GM23338 (cell line): ENCODE measurements at regions not wholly inside any gene's neighbourhood (a gene's known extent, or its start where the extent isn't known, plus 50 kb on each side); places are given as distances from the start of the nearest gene placed in this dataset.
A peak's percentile ranks its signal among the peaks of the same experiment; 100 is the strongest.

Experiments used
- ATAC-seq: fragments of 200-7000 bp; cut with Tn5 transposase; 3 replicates; pipeline ENCODE4 v1.9.1; 2020
- DNase-seq: peaks from one replicate; pipeline ENCODE4 v3.0.0-alpha.2; 2015; ENCODE audit warnings: low spot score
- H2AFZ ChIP-seq: fragments of 200-600 bp; sonication (generic); 2 replicates; pipeline ENCODE4 v1.8.0; 2016; ENCODE audit warnings: antibody characterized with exemption, mild to moderate bottlenecking, moderate library complexity
- H3F3A ChIP-seq: fragments of 200-600 bp; sonication (generic); replicated peaks from 2 replicates; pipeline ENCODE4 v1.8.0; 2017; ENCODE audit warnings: antibody characterized with exemption, mixed run types, low read depth
- H3K27ac ChIP-seq: fragments of 200-600 bp; sonication (generic); 2 replicates; pipeline ENCODE4 v1.6.1; 2016; ENCODE audit warnings: low read depth
- H3K27me3 ChIP-seq: fragments of 200-600 bp; sonication (generic); 2 replicates; pipeline ENCODE4 v1.8.0; 2016; ENCODE audit warnings: mild to moderate bottlenecking, mixed run types, moderate library complexity; ENCODE audit not compliant: insufficient read depth
- H3K36me3 ChIP-seq: fragments of 200-600 bp; sonication (generic); 2 replicates; pipeline ENCODE4 v1.8.0; 2016; ENCODE audit warnings: mild to moderate bottlenecking; ENCODE audit not compliant: insufficient read depth
- H3K4me1 ChIP-seq: fragments of 200-600 bp; sonication (generic); 2 replicates; pipeline ENCODE4 v1.8.0; 2016; ENCODE audit warnings: mild to moderate bottlenecking, moderate library complexity; ENCODE audit not compliant: insufficient read depth
- H3K4me2 ChIP-seq: fragments of 200-600 bp; sonication (generic); 2 replicates; pipeline ENCODE4 v1.7.1; 2017; ENCODE audit warnings: mixed run types
- H3K4me3 ChIP-seq: fragments of 200-600 bp; sonication (generic); 2 replicates; pipeline ENCODE4 v1.6.1; 2016; ENCODE audit warnings: mixed run types
- H3K79me2 ChIP-seq: fragments of 200-600 bp; sonication (generic); replicated peaks from 2 replicates; pipeline ENCODE4 v1.8.0; 2017; ENCODE audit warnings: mild to moderate bottlenecking; ENCODE audit not compliant: insufficient read depth
- H3K9me2 ChIP-seq: fragments of 200-600 bp; sonication (generic); 2 replicates; pipeline ENCODE4 v1.8.0; 2017; ENCODE audit not compliant: insufficient read depth
- H4K20me1 ChIP-seq: fragments of 200-600 bp; sonication (generic); replicated peaks from 2 replicates; pipeline ENCODE4 v1.8.0; 2017; ENCODE audit warnings: mild to moderate bottlenecking; ENCODE audit not compliant: insufficient read depth
- H3K27ac Mint-ChIP-seq: 2 replicates; pipeline ENCODE4 v1.8.0; 2020; ENCODE audit warnings: inconsistent platforms, mild to moderate bottlenecking, moderate library complexity, mixed read lengths
- H3K27me3 Mint-ChIP-seq: 3 replicates; pipeline ENCODE4 v1.8.0; 2022; ENCODE audit warnings: low read depth, mild to moderate bottlenecking, moderate library complexity, mixed read lengths, inconsistent platforms; ENCODE audit not compliant: insufficient read depth, poor library complexity
- H3K36me3 Mint-ChIP-seq: 3 replicates; pipeline ENCODE4 v1.8.0; 2021; ENCODE audit warnings: low read depth, mild to moderate bottlenecking, inconsistent platforms, moderate library complexity, mixed read lengths
- H3K4me1 Mint-ChIP-seq: 3 replicates; pipeline ENCODE4 v1.8.0; 2020; ENCODE audit warnings: mild to moderate bottlenecking, inconsistent platforms, mixed read lengths
- H3K4me3 Mint-ChIP-seq: 3 replicates; pipeline ENCODE4 v1.8.0; 2021; ENCODE audit warnings: moderate library complexity, mild to moderate bottlenecking, inconsistent platforms, mixed read lengths
- H3K9me3 Mint-ChIP-seq: 3 replicates; pipeline ENCODE4 v1.8.0; 2020; ENCODE audit warnings: moderate library complexity, mild to moderate bottlenecking, inconsistent platforms, mixed read lengths
- CREB1 ChIP-seq: fragments of 250-450 bp; sonication (Bioruptor Pico); IDR thresholded peaks from 2 replicates; pipeline ENCODE4 v1.5.0; 2020; ENCODE audit warnings: low read depth, mild to moderate bottlenecking, moderate library complexity
- EZH2 ChIP-seq: fragments of 200-600 bp; sonication (generic); IDR thresholded peaks from one replicate; pipeline ENCODE4 v1.8.0; 2017; ENCODE audit warnings: antibody characterized with exemption, mild to moderate bottlenecking, low read depth; ENCODE audit not compliant: unreplicated experiment
- JUNB ChIP-seq: IDR thresholded peaks from one replicate; pipeline ENCODE4 v1.6.1; 2016; ENCODE audit warnings: antibody characterized with exemption; ENCODE audit not compliant: unreplicated experiment
- NANOG ChIP-seq: IDR thresholded peaks from 2 replicates; pipeline ENCODE4 v1.6.1; 2016; ENCODE audit warnings: antibody characterized with exemption, borderline replicate concordance
- POLR2AphosphoS5 ChIP-seq: IDR thresholded peaks from 2 replicates; pipeline ENCODE4 v1.6.1; 2016; ENCODE audit warnings: antibody characterized with exemption, low read depth
- STAT1 ChIP-seq: IDR thresholded peaks from one replicate; pipeline ENCODE4 v1.6.1; 2016; ENCODE audit warnings: antibody characterized with exemption; ENCODE audit not compliant: unreplicated experiment
- ZNF114 ChIP-seq: fragments of 250-450 bp; sonication (Bioruptor Pico); IDR thresholded peaks from 2 replicates; pipeline ENCODE4 v1.5.0; 2020; ENCODE audit warnings: mild to moderate bottlenecking, moderate library complexity
- ZNF331 ChIP-seq: fragments of 250-450 bp; sonication (Bioruptor Pico); IDR thresholded peaks from 2 replicates; pipeline ENCODE4 v1.5.0; 2020; ENCODE audit warnings: low read depth, mild to moderate bottlenecking, moderate library complexity
- TF ChIP-seq, protein P1 (sequence below), 2 experiments: fragments of 200-600 bp in 1 of 2; sonication (generic) in 1 of 2; conservative IDR thresholded peaks; 2 replicates each; pipeline versions ENCODE4 v1.5.1 to v1.6.1; 2016 to 2017; ENCODE audit warnings: antibody characterized with exemption in 2 of 2, low read depth in 2 of 2, mild to moderate bottlenecking in 2 of 2, moderate library complexity in 1 of 2
- TF ChIP-seq, protein P2 (sequence below): IDR thresholded peaks from one replicate; pipeline ENCODE4 v1.6.1; 2018; ENCODE audit warnings: antibody characterized with exemption; ENCODE audit not compliant: unreplicated experiment
- TF ChIP-seq, protein P3 (sequence below): IDR thresholded peaks from 2 replicates; pipeline ENCODE4 v1.6.1; 2016; ENCODE audit warnings: antibody characterized with exemption

DNA sequence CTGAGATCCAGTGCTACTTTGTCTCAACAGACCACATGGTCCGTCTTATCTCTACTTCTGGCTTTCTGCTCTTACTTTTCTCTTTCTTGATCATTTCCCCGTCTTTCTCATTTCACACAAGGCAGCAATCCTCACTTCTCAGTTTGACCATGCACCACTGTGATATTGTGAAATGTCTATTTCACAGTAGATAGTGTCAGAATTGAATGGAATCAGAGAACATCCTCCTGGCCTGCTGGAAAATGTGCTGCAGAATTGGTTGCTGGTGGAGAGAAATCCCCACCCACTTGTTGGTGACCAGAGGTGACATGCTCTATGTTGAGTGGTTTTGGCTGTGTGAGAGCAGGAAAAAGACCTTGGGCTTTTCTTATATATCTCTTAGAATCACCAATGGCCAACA, 57.8 kb upstream of the RCN1 start (continued):
- TF ChIP-seq, protein P1, sequence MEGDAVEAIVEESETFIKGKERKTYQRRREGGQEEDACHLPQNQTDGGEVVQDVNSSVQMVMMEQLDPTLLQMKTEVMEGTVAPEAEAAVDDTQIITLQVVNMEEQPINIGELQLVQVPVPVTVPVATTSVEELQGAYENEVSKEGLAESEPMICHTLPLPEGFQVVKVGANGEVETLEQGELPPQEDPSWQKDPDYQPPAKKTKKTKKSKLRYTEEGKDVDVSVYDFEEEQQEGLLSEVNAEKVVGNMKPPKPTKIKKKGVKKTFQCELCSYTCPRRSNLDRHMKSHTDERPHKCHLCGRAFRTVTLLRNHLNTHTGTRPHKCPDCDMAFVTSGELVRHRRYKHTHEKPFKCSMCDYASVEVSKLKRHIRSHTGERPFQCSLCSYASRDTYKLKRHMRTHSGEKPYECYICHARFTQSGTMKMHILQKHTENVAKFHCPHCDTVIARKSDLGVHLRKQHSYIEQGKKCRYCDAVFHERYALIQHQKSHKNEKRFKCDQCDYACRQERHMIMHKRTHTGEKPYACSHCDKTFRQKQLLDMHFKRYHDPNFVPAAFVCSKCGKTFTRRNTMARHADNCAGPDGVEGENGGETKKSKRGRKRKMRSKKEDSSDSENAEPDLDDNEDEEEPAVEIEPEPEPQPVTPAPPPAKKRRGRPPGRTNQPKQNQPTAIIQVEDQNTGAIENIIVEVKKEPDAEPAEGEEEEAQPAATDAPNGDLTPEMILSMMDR (conservative IDR thresholded peaks at IDR 0.05; ENCODE audit: low read depth in 2 of 2): no peak
- TF ChIP-seq CREB1 (CRISPR knock-in tag) (no peak), POLR2AphosphoS5 (no peak), JUNB (no peak), STAT1 (no peak), ZNF331 (CRISPR knock-in tag) (no peak), ZNF114 (CRISPR knock-in tag) (no peak)
- TF ChIP-seq, protein P2, sequence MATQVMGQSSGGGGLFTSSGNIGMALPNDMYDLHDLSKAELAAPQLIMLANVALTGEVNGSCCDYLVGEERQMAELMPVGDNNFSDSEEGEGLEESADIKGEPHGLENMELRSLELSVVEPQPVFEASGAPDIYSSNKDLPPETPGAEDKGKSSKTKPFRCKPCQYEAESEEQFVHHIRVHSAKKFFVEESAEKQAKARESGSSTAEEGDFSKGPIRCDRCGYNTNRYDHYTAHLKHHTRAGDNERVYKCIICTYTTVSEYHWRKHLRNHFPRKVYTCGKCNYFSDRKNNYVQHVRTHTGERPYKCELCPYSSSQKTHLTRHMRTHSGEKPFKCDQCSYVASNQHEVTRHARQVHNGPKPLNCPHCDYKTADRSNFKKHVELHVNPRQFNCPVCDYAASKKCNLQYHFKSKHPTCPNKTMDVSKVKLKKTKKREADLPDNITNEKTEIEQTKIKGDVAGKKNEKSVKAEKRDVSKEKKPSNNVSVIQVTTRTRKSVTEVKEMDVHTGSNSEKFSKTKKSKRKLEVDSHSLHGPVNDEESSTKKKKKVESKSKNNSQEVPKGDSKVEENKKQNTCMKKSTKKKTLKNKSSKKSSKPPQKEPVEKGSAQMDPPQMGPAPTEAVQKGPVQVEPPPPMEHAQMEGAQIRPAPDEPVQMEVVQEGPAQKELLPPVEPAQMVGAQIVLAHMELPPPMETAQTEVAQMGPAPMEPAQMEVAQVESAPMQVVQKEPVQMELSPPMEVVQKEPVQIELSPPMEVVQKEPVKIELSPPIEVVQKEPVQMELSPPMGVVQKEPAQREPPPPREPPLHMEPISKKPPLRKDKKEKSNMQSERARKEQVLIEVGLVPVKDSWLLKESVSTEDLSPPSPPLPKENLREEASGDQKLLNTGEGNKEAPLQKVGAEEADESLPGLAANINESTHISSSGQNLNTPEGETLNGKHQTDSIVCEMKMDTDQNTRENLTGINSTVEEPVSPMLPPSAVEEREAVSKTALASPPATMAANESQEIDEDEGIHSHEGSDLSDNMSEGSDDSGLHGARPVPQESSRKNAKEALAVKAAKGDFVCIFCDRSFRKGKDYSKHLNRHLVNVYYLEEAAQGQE: no peak

DNA sequence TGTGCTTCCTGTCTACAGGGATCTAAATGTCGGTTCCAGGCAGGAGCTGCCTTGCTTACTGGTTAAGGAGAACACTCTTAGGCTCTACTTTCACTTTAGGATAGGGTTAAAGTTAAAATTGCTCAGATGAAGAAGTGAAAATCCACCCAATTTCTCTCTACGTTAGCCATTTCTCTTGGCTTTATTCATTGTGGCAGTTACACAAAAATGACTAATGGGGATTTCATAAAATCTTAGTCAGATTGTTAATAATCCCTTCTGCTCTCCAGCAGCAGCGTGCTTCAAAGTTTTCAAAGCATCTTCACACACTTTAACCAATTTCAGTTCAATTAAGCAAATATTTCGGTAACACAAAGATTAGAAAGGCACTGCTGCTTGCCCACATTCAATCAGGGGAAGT, 58.4 kb upstream of the RCN1 start:
- Mint-ChIP-seq H3K4me1 (peaks cover 3% of the 10 kb centered on the region; the same call in 1 of the 3 replicates), H3K27me3 (no peaks in the 10 kb centered on the region), H3K27ac (no peak overlapping the region), H3K4me3 (no peak overlapping the region), H3K36me3 (no peaks in the 10 kb centered on the region), H3K9me3 (no peaks in the 10 kb centered on the region)
- Histone ChIP-seq H3K36me3 (no peaks in the 10 kb centered on the region), H2AFZ (peak overlapping the region; percentile 66; the same call in 1 of the 2 replicates), H3K4me2 (no peak overlapping the region), H3K27me3 (no peaks in the 10 kb centered on the region), H3K4me3 (no peak overlapping the region), H3K4me1 (no peaks in the 10 kb centered on the region), H3K79me2 (no peaks in the 10 kb centered on the region), H4K20me1 (no peaks in the 10 kb centered on the region), H3K27ac (no peak overlapping the region), H3K9me2 (no peaks in the 10 kb centered on the region), H3F3A (no peaks in the 10 kb centered on the region)
- DNase-seq: no peak
- ATAC-seq: no peak
- TF ChIP-seq, protein P3, sequence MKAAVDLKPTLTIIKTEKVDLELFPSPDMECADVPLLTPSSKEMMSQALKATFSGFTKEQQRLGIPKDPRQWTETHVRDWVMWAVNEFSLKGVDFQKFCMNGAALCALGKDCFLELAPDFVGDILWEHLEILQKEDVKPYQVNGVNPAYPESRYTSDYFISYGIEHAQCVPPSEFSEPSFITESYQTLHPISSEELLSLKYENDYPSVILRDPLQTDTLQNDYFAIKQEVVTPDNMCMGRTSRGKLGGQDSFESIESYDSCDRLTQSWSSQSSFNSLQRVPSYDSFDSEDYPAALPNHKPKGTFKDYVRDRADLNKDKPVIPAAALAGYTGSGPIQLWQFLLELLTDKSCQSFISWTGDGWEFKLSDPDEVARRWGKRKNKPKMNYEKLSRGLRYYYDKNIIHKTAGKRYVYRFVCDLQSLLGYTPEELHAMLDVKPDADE: no peak
- no peak for TF ChIP-seq ZNF114 (CRISPR knock-in tag)
- TF ChIP-seq, protein P1 (conservative IDR thresholded peaks at IDR 0.05; ENCODE audit: low read depth in 2 of 2): no peak
- TF ChIP-seq EZH2: no peak
- TF ChIP-seq NANOG: no peak
- TF ChIP-seq POLR2AphosphoS5: no peak
- TF ChIP-seq ZNF331 (CRISPR knock-in tag): no peak
